GM10266 (cell line): ENCODE measurements at regions not wholly inside any gene's neighbourhood (a gene's known extent, or its start where the extent isn't known, plus 50 kb on each side); places are given as distances from the start of the nearest gene placed in this dataset.

Experiments
- DNase-seq: peaks from one replicate; pipeline ENCODE4 v3.0.0; 2012; ENCODE audit errors: extremely low spot score
- TF ChIP-seq, protein P1 (sequence below): IDR thresholded peaks from 2 replicates; pipeline ENCODE4 v1.5.1; 2012; ENCODE audit warnings: mild to moderate bottlenecking, low read depth; ENCODE audit not compliant: control insufficient read depth, insufficient read depth; ENCODE audit errors: missing control alignments

DNA sequence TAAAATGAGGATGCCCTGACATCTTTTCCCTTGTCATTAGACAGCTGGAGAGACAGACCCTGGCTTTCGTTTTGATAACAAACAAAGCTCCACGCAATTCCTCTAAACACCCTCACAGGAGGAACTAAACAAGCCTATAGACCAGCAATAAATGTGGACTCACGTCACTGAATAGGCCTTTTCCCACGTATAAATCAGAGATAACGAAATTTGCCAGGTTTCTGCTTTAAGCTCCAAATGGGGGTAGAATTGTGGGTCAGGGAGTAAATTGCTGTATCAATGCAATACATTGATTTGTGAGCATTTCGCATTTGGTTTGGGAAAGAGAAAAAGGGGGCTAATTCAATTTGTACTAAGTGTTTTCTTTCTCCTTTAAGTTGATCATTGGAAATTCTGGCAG is 256.0 kb downstream of the PMP22 start:
- TF ChIP-seq, protein P1, sequence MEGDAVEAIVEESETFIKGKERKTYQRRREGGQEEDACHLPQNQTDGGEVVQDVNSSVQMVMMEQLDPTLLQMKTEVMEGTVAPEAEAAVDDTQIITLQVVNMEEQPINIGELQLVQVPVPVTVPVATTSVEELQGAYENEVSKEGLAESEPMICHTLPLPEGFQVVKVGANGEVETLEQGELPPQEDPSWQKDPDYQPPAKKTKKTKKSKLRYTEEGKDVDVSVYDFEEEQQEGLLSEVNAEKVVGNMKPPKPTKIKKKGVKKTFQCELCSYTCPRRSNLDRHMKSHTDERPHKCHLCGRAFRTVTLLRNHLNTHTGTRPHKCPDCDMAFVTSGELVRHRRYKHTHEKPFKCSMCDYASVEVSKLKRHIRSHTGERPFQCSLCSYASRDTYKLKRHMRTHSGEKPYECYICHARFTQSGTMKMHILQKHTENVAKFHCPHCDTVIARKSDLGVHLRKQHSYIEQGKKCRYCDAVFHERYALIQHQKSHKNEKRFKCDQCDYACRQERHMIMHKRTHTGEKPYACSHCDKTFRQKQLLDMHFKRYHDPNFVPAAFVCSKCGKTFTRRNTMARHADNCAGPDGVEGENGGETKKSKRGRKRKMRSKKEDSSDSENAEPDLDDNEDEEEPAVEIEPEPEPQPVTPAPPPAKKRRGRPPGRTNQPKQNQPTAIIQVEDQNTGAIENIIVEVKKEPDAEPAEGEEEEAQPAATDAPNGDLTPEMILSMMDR, result no peak

GRCh38 chr17:15007147-15007553 is 258.0 kb downstream of the PMP22 start:
- TF ChIP-seq, protein P1, result no peak
- DNase-seq, result no peak

More for the DNA sequence above, 256.0 kb downstream of the PMP22 start:
- DNase-seq, result no peak

- no peak for DNase-seq
- TF ChIP-seq, protein P1, result no peak
Observed at GRCh38 chr17:15006421-15007128, 258.6 kb downstream of the PMP22 start.

- DNase-seq, result no peak
- TF ChIP-seq, protein P1, result no peak
Observed at GRCh38 chr17:15000661-15001060, 264.5 kb downstream of the PMP22 start.

- DNase-seq, result no peak
- TF ChIP-seq, protein P1, result no peak
Observed at GRCh38 chr17:14997290-14997689, 267.8 kb downstream of the PMP22 start.

DNA sequence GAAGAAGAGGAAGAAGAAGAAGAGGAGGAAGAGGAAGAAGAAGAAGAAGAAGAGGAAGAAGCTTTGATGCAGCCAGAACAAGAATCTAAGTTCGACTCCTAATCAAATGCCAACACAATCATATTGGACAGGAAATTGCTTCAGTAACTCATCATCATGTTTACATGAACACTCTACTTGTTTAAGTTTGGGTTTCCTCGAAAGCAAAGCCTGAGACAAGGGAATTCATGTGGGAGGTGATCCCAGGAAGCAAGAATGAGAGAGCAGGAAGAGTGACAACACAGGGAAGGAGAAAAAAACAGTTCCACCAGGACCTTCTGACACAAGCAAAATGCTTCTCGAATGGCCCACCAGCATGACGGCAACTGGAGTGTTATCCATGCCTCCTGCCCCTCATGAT is 279.0 kb downstream of the PMP22 start:
- no peak for DNase-seq
- TF ChIP-seq, protein P1, result no peak

GRCh38 chr17:14972844-14973243 is 292.3 kb downstream of the PMP22 start:
- TF ChIP-seq, protein P1, result no peak
- no peak for DNase-seq
